ENCODE measurements at regions not wholly inside any gene's neighbourhood (a gene's known extent, or its start where the extent isn't known, plus 50 kb on each side); places are given as distances from the start of the nearest gene placed in this dataset.

- Histone ChIP-seq H3K36me3 (ENCODE audit: control insufficient read depth in 2 of 2, insufficient read depth in 2 of 2, low read length in 1 of 2) (no peaks in the 10 kb centered on the region), H3K27me3 (replicated peaks in 1 of 2; ENCODE audit: control insufficient read depth in 2 of 2, insufficient read depth in 2 of 2, low read length in 1 of 2) (no peaks in the 10 kb centered on the region), H3K27ac (ENCODE audit: control insufficient read depth, insufficient read depth) (no peak overlapping the region), H3K4me3 (no peak overlapping the region), H3K4me1 (ENCODE audit: control insufficient read depth, insufficient read depth, low read length) (no peaks in the 10 kb centered on the region), H4K20me1 (ENCODE audit: control insufficient read depth, insufficient read depth) (no peaks in the 10 kb centered on the region), H3K9me3 (replicated peaks; ENCODE audit: control insufficient read depth, insufficient read depth, low read length) (no peaks in the 10 kb centered on the region), H3K9ac (ENCODE audit: control insufficient read depth, insufficient read depth, low read length) (no peak overlapping the region), H3K4me2 (ENCODE audit: control insufficient read depth, insufficient read depth) (no peak overlapping the region), H3K79me2 (ENCODE audit: control insufficient read depth, insufficient read depth, low read length) (no peaks in the 10 kb centered on the region), H2AFZ (ENCODE audit: control insufficient read depth, low read depth, low read length) (no peak overlapping the region)
- no peak for FAIRE-seq
- WGBS (ENCODE audit: insufficient coverage, insufficient replicate concordance, low lambda C conversion rate, missing lambda C conversion rate), result 65% methylated on average over 6 of the region's 6 CpGs
- ChIA-PET SMC1A (ENCODE audit: uncharacterized antibody, unreplicated experiment) (no interaction called here), POLR2A (no interaction called here), RAD21 (ENCODE audit: unreplicated experiment) (no interaction called here), CTCF (no interaction called here)
- in situ Hi-C loops (cut with MboI), result no loop called here
- no peak for DNase-seq (ENCODE audit: low read depth, low spot score)
- intact Hi-C loops (cut with micrococcal nuclease; ENCODE audit: unreplicated experiment), result no loop called here
- no peak for ATAC-seq
- TF ChIP-seq IKZF2 (IDR thresholded peaks at IDR 0.05), result no peak
- no peak for TF ChIP-seq NR2C1 (IDR thresholded peaks at IDR 0.05)
- no peak for TF ChIP-seq TAF1 (IDR thresholded peaks at IDR 0.05; ENCODE audit: borderline replicate concordance, low read depth, low read length)
- TF ChIP-seq NR2F1 (conservative IDR thresholded peaks at IDR 0.05), result no peak
- TF ChIP-seq IRF3 (IDR thresholded peaks at IDR 0.05), result no peak
- no peak for TF ChIP-seq POLR2AphosphoS5 (IDR thresholded peaks at IDR 0.05; ENCODE audit: low read length)
- no peak for TF ChIP-seq MLLT1 (IDR thresholded peaks at IDR 0.05)
- TF ChIP-seq HDAC6 (IDR thresholded peaks at IDR 0.05; ENCODE audit: unreplicated experiment), result no peak
- TF ChIP-seq SMAD1 (IDR thresholded peaks at IDR 0.05; ENCODE audit: low read depth, partially characterized antibody), result no peak
- no peak for TF ChIP-seq SMC3 (IDR thresholded peaks at IDR 0.05; ENCODE audit: borderline replicate concordance, low read length)
- no peak for TF ChIP-seq BRCA1 (IDR thresholded peaks at IDR 0.05; ENCODE audit: low read depth, low read length)
- TF ChIP-seq IRF4 (IDR thresholded peaks at IDR 0.05; ENCODE audit: low read depth, low read length), result no peak
- no TSS peak for BruUV-seq (replicated peaks)
Observed at GRCh38 chr1:195897076-195897475, 711.2 kb downstream of the KCNT2 start.
